H9 (cell line): ENCODE measurements at regions not wholly inside any gene's neighbourhood (a gene's known extent, or its start where the extent isn't known, plus 50 kb on each side); places are given as distances from the start of the nearest gene placed in this dataset.

Experiments
- DNase-seq: peaks from one replicate; pipeline ENCODE4 v3.0.0-alpha.2; 2017
- H2AFZ ChIP-seq: one replicate; pipeline ENCODE4 v1.6.1; 2013; ENCODE audit warnings: mild to moderate bottlenecking, low read length, control low read depth, moderate library complexity
- H2AK5ac ChIP-seq: 2 replicates; pipeline ENCODE4 v1.6.1; 2013; ENCODE audit warnings: low read length, control low read depth, mixed read lengths; ENCODE audit not compliant: insufficient read length
- H2BK120ac ChIP-seq: one replicate; pipeline ENCODE4 v1.6.1; 2013; ENCODE audit warnings: low read depth, mild to moderate bottlenecking, low read length, control low read depth, inconsistent platforms; ENCODE audit not compliant: poor library complexity, severe bottlenecking
- H2BK12ac ChIP-seq: 2 replicates; pipeline ENCODE4 v1.6.1; 2013; ENCODE audit warnings: low read length, control low read depth, mixed read lengths, low read depth; ENCODE audit not compliant: insufficient read length
- H2BK15ac ChIP-seq: 2 replicates; pipeline ENCODE4 v1.6.1; 2013; ENCODE audit warnings: low read depth, low read length, control low read depth
- H2BK20ac ChIP-seq: one replicate; pipeline ENCODE4 v1.6.1; 2013; ENCODE audit warnings: low read depth, mild to moderate bottlenecking, low read length, control low read depth, inconsistent platforms; ENCODE audit not compliant: poor library complexity, severe bottlenecking
- H2BK5ac ChIP-seq: 2 replicates; pipeline ENCODE4 v1.6.1; 2013; ENCODE audit warnings: low read length, control low read depth, mixed read lengths; ENCODE audit not compliant: insufficient read length
- H3K14ac ChIP-seq: 2 replicates; pipeline ENCODE4 v1.6.1; 2013; ENCODE audit warnings: low read length, control low read depth; ENCODE audit not compliant: insufficient read depth
- H3K18ac ChIP-seq: 2 replicates; pipeline ENCODE4 v1.6.1; 2013; ENCODE audit warnings: low read depth, mild to moderate bottlenecking, mixed read lengths, low read length, control low read depth; ENCODE audit not compliant: insufficient read length
- H3K23ac ChIP-seq: 2 replicates; pipeline ENCODE4 v1.6.1; 2013; ENCODE audit warnings: low read length, control low read depth, mixed read lengths, low read depth; ENCODE audit not compliant: insufficient read length
- H3K23me2 ChIP-seq: 2 replicates; pipeline ENCODE4 v1.6.1; 2013; ENCODE audit warnings: low read depth, mild to moderate bottlenecking, mixed read lengths, low read length, control low read depth; ENCODE audit not compliant: insufficient read length, poor library complexity, severe bottlenecking
- H3K27ac ChIP-seq: 2 replicates; pipeline ENCODE4 v1.5.1; 2013; ENCODE audit warnings: low read length, control low read depth, mixed read lengths, low read depth; ENCODE audit not compliant: insufficient read length
- H3K27me3 ChIP-seq: 2 replicates; pipeline ENCODE4 v1.6.1; 2013; ENCODE audit warnings: low read length, control low read depth, inconsistent platforms; ENCODE audit not compliant: insufficient read depth
- H3K4ac ChIP-seq: 2 replicates; pipeline ENCODE4 v1.6.1; 2013; ENCODE audit warnings: low read depth, mild to moderate bottlenecking, control low read depth, inconsistent platforms, low read length, moderate library complexity
- H3K4me1 ChIP-seq: 2 replicates; pipeline ENCODE4 v1.6.1; 2013; ENCODE audit warnings: low read length, control low read depth, inconsistent platforms; ENCODE audit not compliant: insufficient read depth
- H3K4me2 ChIP-seq: 2 replicates; pipeline ENCODE4 v1.6.1; 2013; ENCODE audit warnings: low read length, control low read depth, mixed read lengths; ENCODE audit not compliant: insufficient read length, insufficient read depth
- H3K56ac ChIP-seq: 2 replicates; pipeline ENCODE4 v1.6.1; 2013; ENCODE audit warnings: low read depth, mild to moderate bottlenecking, mixed read lengths, low read length, control low read depth; ENCODE audit not compliant: insufficient read length
- H3K79me1 ChIP-seq: 2 replicates; pipeline ENCODE4 v1.6.1; 2013; ENCODE audit warnings: low read depth, mild to moderate bottlenecking, moderate library complexity, low read length, control low read depth, inconsistent platforms; ENCODE audit not compliant: insufficient read depth, poor library complexity, severe bottlenecking
- H3K79me2 ChIP-seq: 2 replicates; pipeline ENCODE4 v1.6.1; 2013; ENCODE audit warnings: low read length, control low read depth, inconsistent platforms; ENCODE audit not compliant: insufficient read depth
- H3K9ac ChIP-seq: 2 replicates; pipeline ENCODE4 v1.6.1; 2013; ENCODE audit warnings: low read length, control low read depth, mixed read lengths; ENCODE audit not compliant: insufficient read length; ENCODE audit errors: extremely low read depth
- H3K9me3 ChIP-seq: one replicate; pipeline ENCODE4 v1.6.1; 2013; ENCODE audit warnings: low read depth, low read length, inconsistent platforms; ENCODE audit not compliant: control insufficient read depth
- H3T11ph ChIP-seq: one replicate; pipeline ENCODE4 v1.6.1; 2013; ENCODE audit warnings: mild to moderate bottlenecking, low read length, control low read depth, inconsistent platforms
- H4K20me1 ChIP-seq: one replicate; pipeline ENCODE4 v1.6.1; 2013; ENCODE audit not compliant: control insufficient read depth, insufficient read length, insufficient read depth
- H4K5ac ChIP-seq: 2 replicates; pipeline ENCODE4 v1.6.1; 2013; ENCODE audit warnings: low read depth, mild to moderate bottlenecking, mixed read lengths, low read length, control low read depth; ENCODE audit not compliant: insufficient read length
- H4K8ac ChIP-seq: replicated peaks from 2 replicates; pipeline ENCODE4 v1.6.1; 2013; ENCODE audit warnings: low read length, control low read depth, mixed read lengths, low read depth; ENCODE audit not compliant: insufficient read length
- H4K91ac ChIP-seq: 2 replicates; pipeline ENCODE4 v1.6.1; 2013; ENCODE audit warnings: low read depth, mild to moderate bottlenecking, moderate library complexity, mixed read lengths, low read length, control low read depth; ENCODE audit not compliant: insufficient read length
- H3K27ac Mint-ChIP-seq, 3 experiments: 2 replicates in 2 of 3; 3 replicates in 1 of 3; pipeline ENCODE4 v1.8.0; 2020 to 2021; ENCODE audit warnings: mixed read lengths in 3 of 3, mild to moderate bottlenecking in 1 of 3, moderate library complexity in 1 of 3
- H3K27me3 Mint-ChIP-seq: 2 replicates; pipeline ENCODE4 v1.8.0; 2021; ENCODE audit warnings: low read depth, mild to moderate bottlenecking, moderate library complexity, mixed read lengths
- H3K36me3 Mint-ChIP-seq, 3 experiments: 2 replicates in 2 of 3; 3 replicates in 1 of 3; pipeline ENCODE4 v1.8.0; 2020 to 2021; ENCODE audit warnings: low read depth in 3 of 3, mixed read lengths in 3 of 3; ENCODE audit not compliant: insufficient read depth in 1 of 3
- H3K4me1 Mint-ChIP-seq, 2 experiments: 2 replicates each; pipeline ENCODE4 v1.8.0; 2020; ENCODE audit warnings: mixed read lengths in 2 of 2
- H3K4me3 Mint-ChIP-seq, 2 experiments: 2 replicates in 1 of 2; 3 replicates in 1 of 2; pipeline ENCODE4 v1.8.0; 2020 to 2021; ENCODE audit warnings: mild to moderate bottlenecking in 2 of 2, mixed read lengths in 2 of 2, moderate library complexity in 1 of 2
- H3K9me3 Mint-ChIP-seq, 2 experiments: 2 replicates in 1 of 2; 3 replicates in 1 of 2; pipeline ENCODE4 v1.8.0; 2020; ENCODE audit warnings: mild to moderate bottlenecking in 2 of 2, mixed read lengths in 2 of 2, moderate library complexity in 1 of 2
- WGBS: extraction: QIAGEN DNeasy Blood & Tissue Kit; methylation state at CpG from one replicate; pipeline ENCODE4 v1.1.7; 2013; ENCODE audit warnings: missing lambda C conversion rate, low lambda C conversion rate, mixed read lengths; ENCODE audit not compliant: insufficient read length; ENCODE audit errors: extremely low coverage; 5-methylcytosine and 5-hydroxymethylcytosine counted together
- TF ChIP-seq, protein P1 (sequence below): fragments of 200-600 bp; sonication (generic); conservative IDR thresholded peaks from 3 replicates; pipeline ENCODE4 v1.8.0; 2021; ENCODE audit warnings: antibody characterized with exemption, mild to moderate bottlenecking

DNA sequence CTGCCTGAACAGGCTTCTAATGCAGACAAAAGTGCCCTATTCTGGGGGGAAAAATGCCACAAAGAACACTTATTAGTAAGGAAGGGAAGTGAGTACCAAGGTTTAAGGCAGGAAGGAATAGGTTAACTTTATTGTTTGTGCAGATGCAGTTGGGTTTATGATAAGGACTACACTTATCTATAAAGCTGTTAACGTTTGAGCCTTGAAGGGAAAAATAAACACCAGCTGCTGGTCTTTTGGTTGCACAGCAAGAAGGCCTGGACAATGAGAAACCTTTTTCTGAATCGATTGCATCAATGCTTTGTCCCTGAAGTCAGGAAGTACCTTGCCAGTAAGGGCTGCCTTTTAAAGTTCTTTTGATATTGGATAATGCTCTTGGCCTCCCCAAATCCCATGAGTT lies 407.8 kb downstream of the ATP23 start:
- TF ChIP-seq, protein P1, sequence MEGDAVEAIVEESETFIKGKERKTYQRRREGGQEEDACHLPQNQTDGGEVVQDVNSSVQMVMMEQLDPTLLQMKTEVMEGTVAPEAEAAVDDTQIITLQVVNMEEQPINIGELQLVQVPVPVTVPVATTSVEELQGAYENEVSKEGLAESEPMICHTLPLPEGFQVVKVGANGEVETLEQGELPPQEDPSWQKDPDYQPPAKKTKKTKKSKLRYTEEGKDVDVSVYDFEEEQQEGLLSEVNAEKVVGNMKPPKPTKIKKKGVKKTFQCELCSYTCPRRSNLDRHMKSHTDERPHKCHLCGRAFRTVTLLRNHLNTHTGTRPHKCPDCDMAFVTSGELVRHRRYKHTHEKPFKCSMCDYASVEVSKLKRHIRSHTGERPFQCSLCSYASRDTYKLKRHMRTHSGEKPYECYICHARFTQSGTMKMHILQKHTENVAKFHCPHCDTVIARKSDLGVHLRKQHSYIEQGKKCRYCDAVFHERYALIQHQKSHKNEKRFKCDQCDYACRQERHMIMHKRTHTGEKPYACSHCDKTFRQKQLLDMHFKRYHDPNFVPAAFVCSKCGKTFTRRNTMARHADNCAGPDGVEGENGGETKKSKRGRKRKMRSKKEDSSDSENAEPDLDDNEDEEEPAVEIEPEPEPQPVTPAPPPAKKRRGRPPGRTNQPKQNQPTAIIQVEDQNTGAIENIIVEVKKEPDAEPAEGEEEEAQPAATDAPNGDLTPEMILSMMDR, result no peak
- no peak overlapping the region for H2BK20ac ChIP-seq
- no peak overlapping the region for H3K4me3 Mint-ChIP-seq

More for the DNA sequence above, 407.8 kb downstream of the ATP23 start:
- Histone ChIP-seq H3K27ac (no peak overlapping the region), H2BK15ac (no peak overlapping the region), H3K9me3 (no peaks in the 10 kb centered on the region), H3K14ac (no peak overlapping the region), H4K91ac (no peak overlapping the region), H2BK12ac (no peak overlapping the region), H3K18ac (no peak overlapping the region), H3K79me1 (no peaks in the 10 kb centered on the region), H3K23me2 (peaks cover 2% of the 10 kb centered on the region), H4K20me1 (no peaks in the 10 kb centered on the region), H3T11ph (no peak overlapping the region), H4K8ac (no peak overlapping the region), H3K9ac (no peak overlapping the region), H2BK120ac (no peak overlapping the region), H2AK5ac (no peak overlapping the region), H2BK5ac (no peak overlapping the region), H3K23ac (no peak overlapping the region), H4K5ac (no peak overlapping the region), H3K4me2 (no peak overlapping the region), H3K56ac (no peak overlapping the region), H3K4me1 (no peaks in the 10 kb centered on the region), H3K4ac (no peak overlapping the region), H3K27me3 (no peaks in the 10 kb centered on the region), H2AFZ (no peak overlapping the region), H3K79me2 (no peaks in the 10 kb centered on the region)
- Mint-ChIP-seq H3K9me3 (no peaks in the 10 kb centered on the region), H3K36me3 (no peaks in the 10 kb centered on the region; a peak in 1 of 7 replicates), H3K4me1 (peaks cover 0 to 4% of the 10 kb centered on the region in 2 experiments; a peak in 1 of 4 replicates), H3K27ac (no peak overlapping the region), H3K27me3 (no peaks in the 10 kb centered on the region)
- no CpG with 5 or more reads among the region's 2 CpGs for WGBS
- no peak for DNase-seq
